ENCODE measurements at regions not wholly inside any gene's neighbourhood (a gene's known extent, or its start where the extent isn't known, plus 50 kb on each side); places are given as distances from the start of the nearest gene placed in this dataset.

GRCh38 chr3:78116874-78117273, 1077.0 kb downstream of the ROBO2 start:
- no peak for TF ChIP-seq CTCF (IDR thresholded peaks at IDR 0.05)
- TF ChIP-seq POLR2A (IDR thresholded peaks at IDR 0.05) = no peak

All from esophagus squamous epithelium (tissue), 4 donors.